ENCODE measurements at regions not wholly inside any gene's neighbourhood (a gene's known extent, or its start where the extent isn't known, plus 50 kb on each side); places are given as distances from the start of the nearest gene placed in this dataset.

GRCh38 chr4:104017213-104017612 is 297.4 kb upstream of the TACR3 start:
- H2AFZ ChIP-seq (ENCODE audit: low read length), result no peak overlapping the region
- H3K23me2 ChIP-seq (ENCODE audit: insufficient read length, low read depth, low read length, poor library complexity, severe bottlenecking), result no peaks in the 10 kb centered on the region
- no peak overlapping the region for H3K27ac ChIP-seq (ENCODE audit: insufficient read length, low read depth, low read length)
- H3K4ac ChIP-seq (ENCODE audit: low read depth, low read length), result no peak overlapping the region
- no peak overlapping the region for H4K91ac ChIP-seq (ENCODE audit: insufficient read length, low read depth, low read length)
- no peak overlapping the region for H3K4me2 ChIP-seq (ENCODE audit: insufficient read depth, insufficient read length, low read length)
- no peaks in the 10 kb centered on the region for H3K27me3 Mint-ChIP-seq (ENCODE audit: low read depth)
- no peak overlapping the region for H2BK20ac ChIP-seq (ENCODE audit: low read depth, low read length, poor library complexity, severe bottlenecking)
- H3K9me3 ChIP-seq (ENCODE audit: control insufficient read depth, low read depth, low read length), result no peaks in the 10 kb centered on the region
- H3K36me3 Mint-ChIP-seq (ENCODE audit: insufficient read depth in 1 of 3, low read depth in 3 of 3), result no peaks in the 10 kb centered on the region
- H3K56ac ChIP-seq (ENCODE audit: insufficient read length, low read depth, low read length), result no peak overlapping the region
- no peaks in the 10 kb centered on the region for H3K79me1 ChIP-seq (ENCODE audit: insufficient read depth, low read depth, low read length, poor library complexity, severe bottlenecking)
- H3K9me3 Mint-ChIP-seq, result no peaks in the 10 kb centered on the region
- H2BK5ac ChIP-seq (ENCODE audit: insufficient read length, low read length), result no peak overlapping the region
- no peak overlapping the region for H3K4me3 Mint-ChIP-seq
- no peak overlapping the region for H3K27ac Mint-ChIP-seq
- no peak overlapping the region for H3K14ac ChIP-seq (ENCODE audit: insufficient read depth, low read length)
- no peak overlapping the region for H3K9ac ChIP-seq (ENCODE audit: extremely low read depth, insufficient read length, low read length)
- H3K4me1 ChIP-seq (ENCODE audit: insufficient read depth, low read length), result no peaks in the 10 kb centered on the region
- no peak overlapping the region for H2BK15ac ChIP-seq (ENCODE audit: low read depth, low read length)
- H3K18ac ChIP-seq (ENCODE audit: insufficient read length, low read depth, low read length), result no peak overlapping the region
- H2AK5ac ChIP-seq (ENCODE audit: insufficient read length, low read length), result no peak overlapping the region
- no peak overlapping the region for H4K5ac ChIP-seq (ENCODE audit: insufficient read length, low read depth, low read length)
- H4K20me1 ChIP-seq (ENCODE audit: control insufficient read depth, insufficient read depth, insufficient read length), result no peaks in the 10 kb centered on the region
- H3T11ph ChIP-seq (ENCODE audit: low read length), result no peak overlapping the region
- no peak overlapping the region for H2BK120ac ChIP-seq (ENCODE audit: low read depth, low read length, poor library complexity, severe bottlenecking)
- H3K27me3 ChIP-seq (ENCODE audit: insufficient read depth, low read length), result no peaks in the 10 kb centered on the region
- TF ChIP-seq CTCF (conservative IDR thresholded peaks at IDR 0.05), result no peak
- peaks cover 3 to 4% of the 10 kb centered on the region in 2 experiments; a peak in 3 of 4 replicates for H3K4me1 Mint-ChIP-seq
- H3K79me2 ChIP-seq (ENCODE audit: insufficient read depth, low read length), result no peaks in the 10 kb centered on the region
- no peak overlapping the region for H2BK12ac ChIP-seq (ENCODE audit: insufficient read length, low read depth, low read length)
- no peak overlapping the region for H4K8ac ChIP-seq (replicated peaks; ENCODE audit: insufficient read length, low read depth, low read length)
- no peak for DNase-seq
- no peak overlapping the region for H3K23ac ChIP-seq (ENCODE audit: insufficient read length, low read depth, low read length)

Data from H9 (cell line).